CD4-positive, alpha-beta T cell treated with Interleukin-6 at 100 ng/mL for 8 hours (primary cell): ENCODE measurements at regions not wholly inside any gene's neighbourhood (a gene's known extent, or its start where the extent isn't known, plus 50 kb on each side); places are given as distances from the start of the nearest gene placed in this dataset.

ENCODE experiments used
- DNase-seq: peaks from one replicate; pipeline ENCODE4 v3.0.0-alpha.2; 2020; ENCODE audit warnings: mixed read lengths, low spot score

GRCh38 chr6:134708079-134708478 lies 241.8 kb downstream of the ALDH8A1 start:
- DNase-seq, result no peak

GRCh38 chr6:134707342-134708031 lies 242.4 kb downstream of the ALDH8A1 start:
- no peak for DNase-seq

GRCh38 chr6:134706806-134707205 lies 243.1 kb downstream of the ALDH8A1 start:
- DNase-seq, result no peak

- DNase-seq, result no peak
These were observed 243.7 kb downstream of the ALDH8A1 start for GRCh38 chr6:134706153-134706552.

GRCh38 chr6:134703206-134703605 lies 246.7 kb downstream of the ALDH8A1 start:
- no peak for DNase-seq

GRCh38 chr6:134702279-134702678 lies 247.6 kb downstream of the ALDH8A1 start:
- no peak for DNase-seq

GRCh38 chr6:134701301-134701700 lies 248.6 kb downstream of the ALDH8A1 start:
- DNase-seq, result no peak

GRCh38 chr6:134698228-134698627 lies 251.7 kb downstream of the ALDH8A1 start:
- DNase-seq, result no peak

GRCh38 chr6:134692008-134692407 lies 257.9 kb downstream of the ALDH8A1 start:
- DNase-seq, result no peak

- no peak for DNase-seq
These were observed 258.7 kb downstream of the ALDH8A1 start for GRCh38 chr6:134691180-134691579.

- DNase-seq, result no peak
These were observed 259.9 kb downstream of the ALDH8A1 start for GRCh38 chr6:134690048-134690447.

- no peak for DNase-seq
These were observed 260.3 kb downstream of the ALDH8A1 start for GRCh38 chr6:134689641-134690040.

- no peak for DNase-seq
These were observed 260.7 kb downstream of the ALDH8A1 start for GRCh38 chr6:134689177-134689576.

- DNase-seq, result no peak
These were observed 263.8 kb downstream of the ALDH8A1 start for GRCh38 chr6:134686071-134686470.

- DNase-seq, result no peak
These were observed 265.5 kb downstream of the ALDH8A1 start for GRCh38 chr6:134684423-134684795.

- no peak for DNase-seq
These were observed 266.0 kb downstream of the ALDH8A1 start for GRCh38 chr6:134683783-134684422.

GRCh38 chr6:134680433-134680832 lies 269.5 kb downstream of the ALDH8A1 start:
- no peak for DNase-seq

GRCh38 chr6:134680021-134680420 lies 269.9 kb downstream of the ALDH8A1 start:
- no peak for DNase-seq

GRCh38 chr6:134678436-134678889 lies 271.4 kb downstream of the ALDH8A1 start:
- no peak for DNase-seq

GRCh38 chr6:134676307-134677281 lies 273.3 kb downstream of the ALDH8A1 start:
- DNase-seq, result no peak

GRCh38 chr6:134675110-134676054 lies 274.5 kb downstream of the ALDH8A1 start:
- no peak for DNase-seq
